HepG2 (cell line): ENCODE measurements at regions not wholly inside any gene's neighbourhood (a gene's known extent, or its start where the extent isn't known, plus 50 kb on each side); places are given as distances from the start of the nearest gene placed in this dataset.

Experiments used
- ATAC-seq: fragments of 200-7000 bp; cut with Tn5 transposase; 3 replicates; pipeline ENCODE4 v1.9.1; 2020; ENCODE audit warnings: mild to moderate bottlenecking, moderate library complexity
- BruUV-seq: library from RNA; stranded (reverse); fragments of 400-500 nt; replicated peaks from 2 replicates; lab custom pipeline; 2021; lab: Mats Ljungman, UMichigan
- CTCF ChIA-PET: fragments of 300-600 bp; formaldehyde crosslinking; extraction: SDS; loops from one replicate; lab custom pipeline; 2021; ENCODE audit warnings: low total read pairs, inconsistent platforms, low intra/inter-chr PET ratio; lab: Yijun Ruan, JAX
- POLR2A ChIA-PET: fragments of 350-600 bp; sonication (Branson Sonifier 250); formaldehyde crosslinking; loops from one replicate; lab custom pipeline; 2020; ENCODE audit warnings: antibody characterized with exemption, inconsistent platforms; lab: Yijun Ruan, JAX
- DNase-seq: peaks from one replicate; pipeline ENCODE4 v3.0.0-alpha.2; 2015; ENCODE audit warnings: low spot score
- FAIRE-seq: peaks from 3 replicates; lab custom pipeline; 2011; peaks lifted over from hg19 to GRCh38; lab: Jason Lieb, UNC
- H2AFZ ChIP-seq: one replicate; pipeline ENCODE4 v1.6.1; 2011; ENCODE audit warnings: low read length, inconsistent platforms
- H3K27ac ChIP-seq: fragments of 300-600 bp; 3 replicates; pipeline ENCODE4 v1.8.0; 2011; ENCODE audit warnings: mixed run types, mild to moderate bottlenecking, mixed read lengths, low read length, inconsistent platforms; ENCODE audit not compliant: insufficient read depth; ENCODE audit errors: extremely low read length
- H3K27me3 ChIP-seq, 2 experiments: fragments of 200-600 bp in 1 of 2; 2 replicates in 1 of 2; 3 replicates in 1 of 2; pipeline versions ENCODE4 v1.6.0 to v1.8.0; 2011; ENCODE audit warnings: low read length in 2 of 2, mild to moderate bottlenecking in 2 of 2, moderate library complexity in 2 of 2, inconsistent platforms in 1 of 2; ENCODE audit not compliant: insufficient read depth in 2 of 2, control insufficient read depth in 1 of 2
- H3K36me3 ChIP-seq, 2 experiments: fragments of 200-600 bp in 1 of 2; replicated peaks in 1 of 2; 2 replicates in 1 of 2; 3 replicates in 1 of 2; pipeline versions ENCODE4 v1.5.1 to v1.8.0; 2011; ENCODE audit warnings: low read length in 2 of 2, inconsistent platforms in 1 of 2; ENCODE audit not compliant: insufficient read depth in 2 of 2, control insufficient read depth in 1 of 2
- H3K4me1 ChIP-seq: 2 replicates; pipeline ENCODE4 v1.5.1; 2012; ENCODE audit warnings: low read length, inconsistent platforms; ENCODE audit not compliant: insufficient read depth
- H3K4me2 ChIP-seq: 2 replicates; pipeline ENCODE4 v1.6.0; 2011; ENCODE audit warnings: low read depth, low read length, inconsistent platforms
- H3K4me3 ChIP-seq, 3 experiments: fragments of 200-600 bp in 1 of 3; sonication (generic), shearing (Covaris generic) in 1 of 3; replicated peaks in 1 of 3; 2 replicates each; pipeline ENCODE4 v1.5.1; 2011 to 2016; ENCODE audit warnings: low read length in 3 of 3, inconsistent platforms in 2 of 3, low read depth in 2 of 3, mild to moderate bottlenecking in 2 of 3, control low read depth in 1 of 3, mixed read lengths in 1 of 3; ENCODE audit not compliant: insufficient read depth in 1 of 3
- H3K79me2 ChIP-seq: one replicate; pipeline ENCODE4 v1.6.1; 2011; ENCODE audit warnings: low read length, inconsistent platforms; ENCODE audit not compliant: insufficient read depth
- H3K9ac ChIP-seq: 2 replicates; pipeline ENCODE4 v1.6.0; 2011; ENCODE audit warnings: mild to moderate bottlenecking, low read depth, low read length, inconsistent platforms; ENCODE audit not compliant: insufficient read depth
- H3K9me3 ChIP-seq: 2 replicates; pipeline ENCODE4 v1.5.1; 2012; ENCODE audit warnings: mild to moderate bottlenecking, low read length
- H4K20me1 ChIP-seq: 2 replicates; pipeline ENCODE4 v1.6.0; 2011; ENCODE audit warnings: inconsistent platforms, mild to moderate bottlenecking, low read length, moderate library complexity; ENCODE audit not compliant: insufficient read depth
- HINFP ChIP-seq: sonication (generic); formaldehyde crosslinking; IDR thresholded peaks from 2 replicates; pipeline ENCODE4 v1.4.0; 2020; ENCODE audit warnings: low read depth, mild to moderate bottlenecking, missing genetic modification reagents
- KMT2A ChIP-seq: sonication (generic); formaldehyde crosslinking; IDR thresholded peaks from 2 replicates; pipeline ENCODE4 v1.4.0; 2020; ENCODE audit warnings: missing genetic modification reagents
- MED8 ChIP-seq: sonication (generic); formaldehyde crosslinking; IDR thresholded peaks from 2 replicates; pipeline ENCODE4 v1.8.1; 2023; ENCODE audit warnings: mild to moderate bottlenecking, missing genetic modification reagents; ENCODE audit not compliant: insufficient replicate concordance
- RAD51 ChIP-seq: fragments of 450-650 bp; IDR thresholded peaks from 2 replicates; pipeline ENCODE4 v1.6.1; 2016; ENCODE audit warnings: borderline replicate concordance
- SAFB2 ChIP-seq: sonication (generic); formaldehyde crosslinking; IDR thresholded peaks from 2 replicates; pipeline ENCODE4 v1.5.1; 2020; ENCODE audit warnings: missing genetic modification reagents, low read depth, mild to moderate bottlenecking, borderline replicate concordance
- ZNF296 ChIP-seq: sonication (generic); formaldehyde crosslinking; conservative IDR thresholded peaks from 2 replicates; pipeline ENCODE4 v1.5.0; 2020; ENCODE audit warnings: mild to moderate bottlenecking, missing genetic modification reagents
- ZNF629 ChIP-seq: sonication (generic); formaldehyde crosslinking; conservative IDR thresholded peaks from 2 replicates; pipeline ENCODE4 v1.5.0; 2020; ENCODE audit warnings: missing genetic modification reagents
- ZNF724P ChIP-seq: sonication (generic); formaldehyde crosslinking; IDR thresholded peaks from 2 replicates; pipeline ENCODE4 v1.8.0; 2022; ENCODE audit warnings: missing genetic modification reagents, borderline replicate concordance
- ZNF747 ChIP-seq: sonication (generic); formaldehyde crosslinking; IDR thresholded peaks from 2 replicates; pipeline ENCODE4 v1.8.1; 2023; ENCODE audit warnings: missing genetic modification reagents, mild to moderate bottlenecking, borderline replicate concordance
- WGBS: methylation state at CpG from one replicate; pipeline ENCODE4 v1.1.6; 2017; ENCODE audit warnings: low lambda C conversion rate; 5-methylcytosine and 5-hydroxymethylcytosine counted together
- in situ Hi-C: cut with HindIII; loops from 2 replicates; pipeline ENCODE4 v1.10.0; 2017; ENCODE audit warnings: low pct_unique_long_range_greater_than_20kb; ENCODE audit not compliant: extremely low pct_ligation_motif_present
- intact Hi-C: fragments of 100-400 bp; cut with micrococcal nuclease; formaldehyde crosslinking; loops from one replicate; pipeline ENCODE4 v1.10.0; 2022; ENCODE audit not compliant: unreplicated experiment

- intact Hi-C loops (no loop called here), in situ Hi-C loops (no loop called here)
- FAIRE-seq, result no peak
- Histone ChIP-seq H2AFZ (no peak overlapping the region), H3K27me3 (peaks cover 1 to 36% of the 10 kb centered on the region in 2 experiments; a peak in 3 of 5 replicates), H3K36me3 (no peaks in the 10 kb centered on the region), H3K27ac (no peak overlapping the region), H4K20me1 (no peaks in the 10 kb centered on the region), H3K79me2 (no peaks in the 10 kb centered on the region), H3K4me3 (no peak overlapping the region), H3K9me3 (no peaks in the 10 kb centered on the region), H3K4me2 (no peak overlapping the region), H3K4me1 (no peaks in the 10 kb centered on the region), H3K9ac (no peak overlapping the region)
- CTCF ChIA-PET, result no interaction called here
- POLR2A ChIA-PET, result no interaction called here
- BruUV-seq, result no TSS peak
- TF ChIP-seq RAD51, result no peak
- no peak for TF ChIP-seq KMT2A
- no peak for TF ChIP-seq ZNF296 (CRISPR knock-in tag)
- no peak for TF ChIP-seq MED8
- DNase-seq, result no peak
- ATAC-seq, result no peak
- 49% methylated on average over 25 of the region's 25 CpGs for WGBS
Measured at GRCh38 chr10:124197371-124198124, 104.2 kb upstream of the CHST15 start.

GRCh38 chr10:124196659-124197058, 103.3 kb upstream of the CHST15 start:
- no peaks in the 10 kb centered on the region for H3K9me3 ChIP-seq
- FAIRE-seq (no peak), ATAC-seq (no peak), DNase-seq (no peak)
- H4K20me1 ChIP-seq, result no peaks in the 10 kb centered on the region
- CTCF ChIA-PET, result no interaction called here
- 7% methylated on average over 5 of the region's 5 CpGs for WGBS
- H3K36me3 ChIP-seq, result no peaks in the 10 kb centered on the region
- H3K9ac ChIP-seq, result no peak overlapping the region
- TF ChIP-seq ZNF747 (CRISPR knock-in tag) (no peak), ZNF629 (CRISPR knock-in tag) (no peak), RAD51 (peak; percentile 42; the same call in 1 of the 2 replicates), ZNF724P (CRISPR knock-in tag) (no peak), SAFB2 (CRISPR knock-in tag) (no peak), HINFP (CRISPR knock-in tag) (no peak)
- in situ Hi-C loops (no loop called here), intact Hi-C loops (no loop called here)
- peaks cover 1 to 33% of the 10 kb centered on the region in 2 experiments; a peak in 3 of 5 replicates for H3K27me3 ChIP-seq
- no peak overlapping the region for H3K4me2 ChIP-seq
- no peak overlapping the region for H3K27ac ChIP-seq
- no TSS peak for BruUV-seq
- H3K79me2 ChIP-seq, result no peaks in the 10 kb centered on the region
- H3K4me1 ChIP-seq, result no peaks in the 10 kb centered on the region
- no peak overlapping the region for H2AFZ ChIP-seq
- POLR2A ChIA-PET, result no interaction called here
- H3K4me3 ChIP-seq, result no peak overlapping the region
